ENCODE measurements at regions not wholly inside any gene's neighbourhood (a gene's known extent, or its start where the extent isn't known, plus 50 kb on each side); places are given as distances from the start of the nearest gene placed in this dataset.

DNA sequence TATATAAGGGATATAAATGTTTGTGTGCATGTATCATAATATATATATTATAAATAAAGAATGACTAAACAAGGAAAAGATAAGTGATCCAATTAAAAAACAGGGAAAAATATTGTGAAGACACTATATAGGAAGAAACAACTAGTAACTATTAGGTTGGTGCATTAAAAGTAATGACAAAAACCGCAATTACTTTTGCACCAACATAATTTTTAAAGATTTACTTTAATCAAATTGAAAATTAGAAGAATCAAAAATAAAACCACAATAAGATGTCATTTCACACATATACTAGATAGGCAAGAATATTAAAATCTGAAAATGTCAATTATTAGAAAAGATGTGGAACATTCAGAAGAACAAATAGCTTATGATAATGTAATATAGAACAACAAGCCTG lies 595.9 kb downstream of the KCNJ3 start:
- H3K4me1 ChIP-seq (ENCODE audit: control insufficient read depth, insufficient read depth, low read length) = no peaks in the 10 kb centered on the region
- DNase-seq = no peak
- no peak overlapping the region for H3K4me3 ChIP-seq (ENCODE audit: low read length)
- H3K4me3 Mint-ChIP-seq = no peak overlapping the region
- no peaks in the 10 kb centered on the region for H3K9me3 Mint-ChIP-seq
- no peaks in the 10 kb centered on the region for H3K27me3 ChIP-seq (ENCODE audit: control insufficient read depth, insufficient read depth, low read length, poor library complexity, severe bottlenecking)
- H3K9ac ChIP-seq (ENCODE audit: extremely low read depth, low read length, poor library complexity, severe bottlenecking) = no peak overlapping the region
- no peaks in the 10 kb centered on the region for H3K9me3 ChIP-seq (ENCODE audit: control insufficient read depth, low read length)
- 86% methylated on average over 1 of the region's 1 CpG; no CpG with 5 or more reads in 1 of the 2 experiments for WGBS, 2 experiments (ENCODE audit: insufficient coverage in 1 of 2, insufficient read length in 1 of 2)
- H3K27ac ChIP-seq (ENCODE audit: low read depth, low read length) = no peak overlapping the region
- TF ChIP-seq, protein P1, sequence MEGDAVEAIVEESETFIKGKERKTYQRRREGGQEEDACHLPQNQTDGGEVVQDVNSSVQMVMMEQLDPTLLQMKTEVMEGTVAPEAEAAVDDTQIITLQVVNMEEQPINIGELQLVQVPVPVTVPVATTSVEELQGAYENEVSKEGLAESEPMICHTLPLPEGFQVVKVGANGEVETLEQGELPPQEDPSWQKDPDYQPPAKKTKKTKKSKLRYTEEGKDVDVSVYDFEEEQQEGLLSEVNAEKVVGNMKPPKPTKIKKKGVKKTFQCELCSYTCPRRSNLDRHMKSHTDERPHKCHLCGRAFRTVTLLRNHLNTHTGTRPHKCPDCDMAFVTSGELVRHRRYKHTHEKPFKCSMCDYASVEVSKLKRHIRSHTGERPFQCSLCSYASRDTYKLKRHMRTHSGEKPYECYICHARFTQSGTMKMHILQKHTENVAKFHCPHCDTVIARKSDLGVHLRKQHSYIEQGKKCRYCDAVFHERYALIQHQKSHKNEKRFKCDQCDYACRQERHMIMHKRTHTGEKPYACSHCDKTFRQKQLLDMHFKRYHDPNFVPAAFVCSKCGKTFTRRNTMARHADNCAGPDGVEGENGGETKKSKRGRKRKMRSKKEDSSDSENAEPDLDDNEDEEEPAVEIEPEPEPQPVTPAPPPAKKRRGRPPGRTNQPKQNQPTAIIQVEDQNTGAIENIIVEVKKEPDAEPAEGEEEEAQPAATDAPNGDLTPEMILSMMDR (conservative IDR thresholded peaks at IDR 0.05) = no peak
- H3K36me3 Mint-ChIP-seq (ENCODE audit: low read depth) = no peaks in the 10 kb centered on the region
- no peaks in the 10 kb centered on the region for H3K36me3 ChIP-seq (ENCODE audit: control insufficient read depth, insufficient read depth, low read length)
- no peak overlapping the region for H3K27ac Mint-ChIP-seq
- no peaks in the 10 kb centered on the region for H3K27me3 Mint-ChIP-seq (ENCODE audit: insufficient read depth)
- H3K4me1 Mint-ChIP-seq = no peaks in the 10 kb centered on the region

DNA sequence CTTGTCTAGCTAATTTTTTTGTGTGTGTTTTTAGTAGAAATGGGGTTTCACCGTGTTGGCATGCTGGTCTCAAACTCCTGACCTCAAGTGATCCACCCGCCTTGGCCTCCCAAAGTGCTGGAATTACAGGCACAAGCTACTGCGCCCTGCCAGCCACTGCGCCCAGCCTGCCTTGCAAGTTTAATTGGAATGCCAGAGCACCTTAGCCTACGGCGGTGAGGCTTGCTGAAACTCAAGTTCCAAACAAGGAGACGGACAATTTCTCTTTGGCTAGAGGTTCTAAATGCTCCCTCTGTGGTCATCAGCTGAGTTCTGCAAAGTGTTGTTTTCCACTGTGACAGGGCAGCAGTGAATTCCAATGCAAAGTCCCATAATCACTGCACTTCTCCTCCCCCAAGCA lies 583.4 kb downstream of the KCNJ3 start:
- no peak overlapping the region for H3K4me3 ChIP-seq (ENCODE audit: low read length)
- DNase-seq = no peak
- WGBS, 2 experiments (ENCODE audit: insufficient coverage in 1 of 2, insufficient read length in 1 of 2) = 90 to 91% methylated on average over 7 of the region's 7 CpGs
- H3K36me3 ChIP-seq (ENCODE audit: control insufficient read depth, insufficient read depth, low read length) = no peaks in the 10 kb centered on the region
- Mint-ChIP-seq H3K4me1 (no peaks in the 10 kb centered on the region), H3K4me3 (no peak overlapping the region), H3K36me3 (ENCODE audit: low read depth) (no peaks in the 10 kb centered on the region), H3K27me3 (ENCODE audit: insufficient read depth) (no peaks in the 10 kb centered on the region), H3K9me3 (no peaks in the 10 kb centered on the region), H3K27ac (no peak overlapping the region)
- no peak overlapping the region for H3K9ac ChIP-seq (ENCODE audit: extremely low read depth, low read length, poor library complexity, severe bottlenecking)
- no peaks in the 10 kb centered on the region for H3K9me3 ChIP-seq (ENCODE audit: control insufficient read depth, low read length)
- no peaks in the 10 kb centered on the region for H3K27me3 ChIP-seq (ENCODE audit: control insufficient read depth, insufficient read depth, low read length, poor library complexity, severe bottlenecking)
- H3K4me1 ChIP-seq (ENCODE audit: control insufficient read depth, insufficient read depth, low read length) = no peaks in the 10 kb centered on the region
- TF ChIP-seq, protein P1 (conservative IDR thresholded peaks at IDR 0.05) = no peak
- H3K27ac ChIP-seq (ENCODE audit: low read depth, low read length) = no peak overlapping the region

DNA sequence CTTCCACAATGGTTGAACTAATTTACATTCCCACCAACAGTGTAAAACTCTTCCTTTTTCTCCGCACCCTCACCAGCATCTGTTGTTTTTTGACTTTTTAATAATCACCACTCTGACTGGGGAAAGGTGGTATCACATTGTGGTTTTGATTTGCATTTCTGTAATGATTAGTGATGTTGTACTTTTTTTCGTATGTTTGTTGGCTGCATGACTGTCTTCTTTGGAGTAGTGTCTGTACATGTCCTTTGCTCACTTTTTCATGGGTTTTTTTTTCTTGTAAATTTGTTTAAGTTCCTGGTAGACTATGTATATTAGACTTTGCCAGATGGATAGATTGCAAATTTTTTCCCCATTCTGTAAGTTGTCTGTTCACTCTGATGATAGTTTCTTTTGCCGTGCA lies 574.8 kb downstream of the KCNJ3 start:
- H3K4me3 Mint-ChIP-seq = no peak overlapping the region
- WGBS, 2 experiments (ENCODE audit: insufficient coverage in 1 of 2, insufficient read length in 1 of 2) = 78 to 100% methylated on average over 2 to 3 of the region's 3 CpGs
- H3K9me3 Mint-ChIP-seq = no peaks in the 10 kb centered on the region

More for the DNA sequence above, 574.8 kb downstream of the KCNJ3 start:
- H3K27me3 ChIP-seq (ENCODE audit: control insufficient read depth, insufficient read depth, low read length, poor library complexity, severe bottlenecking) = no peaks in the 10 kb centered on the region
- no peak overlapping the region for H3K27ac Mint-ChIP-seq
- peaks cover 6% of the 10 kb centered on the region for H3K27me3 Mint-ChIP-seq (ENCODE audit: insufficient read depth)
- no peaks in the 10 kb centered on the region for H3K36me3 Mint-ChIP-seq (ENCODE audit: low read depth)
- no peak overlapping the region for H3K27ac ChIP-seq (ENCODE audit: low read depth, low read length)
- no peak overlapping the region for H3K4me3 ChIP-seq (ENCODE audit: low read length)
- H3K4me1 Mint-ChIP-seq = peaks cover 2% of the 10 kb centered on the region
- no peak overlapping the region for H3K9ac ChIP-seq (ENCODE audit: extremely low read depth, low read length, poor library complexity, severe bottlenecking)
- no peak for DNase-seq
- TF ChIP-seq, protein P1 (conservative IDR thresholded peaks at IDR 0.05) = no peak
- no peaks in the 10 kb centered on the region for H3K36me3 ChIP-seq (ENCODE audit: control insufficient read depth, insufficient read depth, low read length)
- H3K4me1 ChIP-seq (ENCODE audit: control insufficient read depth, insufficient read depth, low read length) = no peaks in the 10 kb centered on the region
- no peaks in the 10 kb centered on the region for H3K9me3 ChIP-seq (ENCODE audit: control insufficient read depth, low read length)

Measured in endodermal cell (in vitro differentiated cells).